ENCODE measurements at regions not wholly inside any gene's neighbourhood (a gene's known extent, or its start where the extent isn't known, plus 50 kb on each side); places are given as distances from the start of the nearest gene placed in this dataset.

GRCh38 chr4:134145369-134145768 is 56.2 kb downstream of the PABPC4L start:
- POLR2A ChIA-PET = no interaction called here
- H3F3A ChIP-seq (replicated peaks; ENCODE audit: insufficient read depth) = no peaks in the 10 kb centered on the region
- DNase-seq = no peak

GRCh38 chr4:134144337-134144736 is 57.3 kb downstream of the PABPC4L start:
- no peaks in the 10 kb centered on the region for H3F3A ChIP-seq (replicated peaks; ENCODE audit: insufficient read depth)
- WGBS (ENCODE audit: low lambda C conversion rate) = 3% methylated on average over 2 of the region's 2 CpGs
- H3K27ac ChIP-seq (ENCODE audit: low read depth in 2 of 2, low read length in 1 of 2) = no peak overlapping the region
- H3K4me1 ChIP-seq (ENCODE audit: control insufficient read depth in 1 of 2, insufficient read depth in 2 of 2, low read depth in 1 of 2, low read length in 1 of 2) = no peaks in the 10 kb centered on the region
- POLR2A ChIA-PET = no interaction called here
- no peaks in the 10 kb centered on the region for H3K36me3 ChIP-seq (replicated peaks in 1 of 2; ENCODE audit: control insufficient read depth in 1 of 2, insufficient read depth in 2 of 2, low read length in 1 of 2)
- CTCF ChIA-PET = no interaction called here
- no peak overlapping the region for H3K4me2 ChIP-seq
- no peak for DNase-seq
- H3K79me2 ChIP-seq (ENCODE audit: insufficient read depth) = no peaks in the 10 kb centered on the region
- H3K4me3 ChIP-seq (ENCODE audit: low read depth in 2 of 2, low read length in 1 of 2) = no peak overlapping the region
- TF ChIP-seq, protein P1, sequence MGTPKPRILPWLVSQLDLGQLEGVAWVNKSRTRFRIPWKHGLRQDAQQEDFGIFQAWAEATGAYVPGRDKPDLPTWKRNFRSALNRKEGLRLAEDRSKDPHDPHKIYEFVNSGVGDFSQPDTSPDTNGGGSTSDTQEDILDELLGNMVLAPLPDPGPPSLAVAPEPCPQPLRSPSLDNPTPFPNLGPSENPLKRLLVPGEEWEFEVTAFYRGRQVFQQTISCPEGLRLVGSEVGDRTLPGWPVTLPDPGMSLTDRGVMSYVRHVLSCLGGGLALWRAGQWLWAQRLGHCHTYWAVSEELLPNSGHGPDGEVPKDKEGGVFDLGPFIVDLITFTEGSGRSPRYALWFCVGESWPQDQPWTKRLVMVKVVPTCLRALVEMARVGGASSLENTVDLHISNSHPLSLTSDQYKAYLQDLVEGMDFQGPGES (IDR thresholded peaks at IDR 0.05; ENCODE audit: low read depth, low read length) = no peak
- TF ChIP-seq POLR2AphosphoS5 (IDR thresholded peaks at IDR 0.05; ENCODE audit: low read depth, low read length) = no peak
- no peak for TF ChIP-seq RXRA (IDR thresholded peaks at IDR 0.05; ENCODE audit: borderline replicate concordance, low read depth)
- no peak for TF ChIP-seq YY1 (IDR thresholded peaks at IDR 0.05; ENCODE audit: low read depth)
- no peak for TF ChIP-seq NRF1 (IDR thresholded peaks at IDR 0.05; ENCODE audit: low read depth, low read length)
- TF ChIP-seq, protein P2, sequence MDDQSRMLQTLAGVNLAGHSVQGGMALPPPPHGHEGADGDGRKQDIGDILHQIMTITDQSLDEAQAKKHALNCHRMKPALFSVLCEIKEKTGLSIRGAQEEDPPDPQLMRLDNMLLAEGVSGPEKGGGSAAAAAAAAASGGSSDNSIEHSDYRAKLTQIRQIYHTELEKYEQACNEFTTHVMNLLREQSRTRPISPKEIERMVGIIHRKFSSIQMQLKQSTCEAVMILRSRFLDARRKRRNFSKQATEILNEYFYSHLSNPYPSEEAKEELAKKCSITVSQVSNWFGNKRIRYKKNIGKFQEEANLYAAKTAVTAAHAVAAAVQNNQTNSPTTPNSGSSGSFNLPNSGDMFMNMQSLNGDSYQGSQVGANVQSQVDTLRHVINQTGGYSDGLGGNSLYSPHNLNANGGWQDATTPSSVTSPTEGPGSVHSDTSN (IDR thresholded peaks at IDR 0.05) = no peak
- TF ChIP-seq GABPA (IDR thresholded peaks at IDR 0.05; ENCODE audit: low read depth) = no peak
- no peak for TF ChIP-seq EZH2phosphoT487 (IDR thresholded peaks at IDR 0.05; ENCODE audit: borderline replicate concordance, low read depth)
- no peak for TF ChIP-seq ELF1 (IDR thresholded peaks at IDR 0.05)
- TF ChIP-seq GATA2 (CRISPR knock-in tag; IDR thresholded peaks at IDR 0.05) = no peak
- TF ChIP-seq TCF12 (IDR thresholded peaks at IDR 0.05) = no peak
- no peak for TF ChIP-seq MEF2A (IDR thresholded peaks at IDR 0.05; ENCODE audit: borderline replicate concordance, low read depth)
- TF ChIP-seq EP300 (IDR thresholded peaks at IDR 0.05; ENCODE audit: borderline replicate concordance in 1 of 2, low read depth in 1 of 2, low read length in 1 of 2) = no peak
- TF ChIP-seq FOXJ3 (CRISPR knock-in tag; IDR thresholded peaks at IDR 0.05) = no peak
- no peak for TF ChIP-seq NFIC (IDR thresholded peaks at IDR 0.05; ENCODE audit: borderline replicate concordance)
- TF ChIP-seq MAX (IDR thresholded peaks at IDR 0.05; ENCODE audit: low read depth) = no peak
- TF ChIP-seq JUND (IDR thresholded peaks at IDR 0.05) = no peak
- TF ChIP-seq USF1 (IDR thresholded peaks at IDR 0.05; ENCODE audit: borderline replicate concordance, low read depth) = no peak
- H3K9ac ChIP-seq = no peak overlapping the region
- H3K9me2 ChIP-seq = no peaks in the 10 kb centered on the region
- H4K20me1 ChIP-seq (ENCODE audit: insufficient read depth) = no peaks in the 10 kb centered on the region
- H2AFZ ChIP-seq (ENCODE audit: low read depth) = no peak overlapping the region
- no peaks in the 10 kb centered on the region for H3K27me3 ChIP-seq (ENCODE audit: insufficient read depth)
- no peaks in the 10 kb centered on the region for H3K9me3 ChIP-seq

More at GRCh38 chr4:134145369-134145768, 56.2 kb downstream of the PABPC4L start:
- Histone ChIP-seq H3K4me2 (no peak overlapping the region), H3K79me2 (ENCODE audit: insufficient read depth) (no peaks in the 10 kb centered on the region), H3K4me1 (ENCODE audit: control insufficient read depth in 1 of 2, insufficient read depth in 2 of 2, low read depth in 1 of 2, low read length in 1 of 2) (no peaks in the 10 kb centered on the region), H4K20me1 (ENCODE audit: insufficient read depth) (no peaks in the 10 kb centered on the region), H3K9me2 (no peaks in the 10 kb centered on the region), H3K4me3 (ENCODE audit: low read depth in 2 of 2, low read length in 1 of 2) (no peak overlapping the region), H3K27me3 (ENCODE audit: insufficient read depth) (no peaks in the 10 kb centered on the region), H3K27ac (ENCODE audit: low read depth in 2 of 2, low read length in 1 of 2) (no peak overlapping the region), H3K9me3 (no peaks in the 10 kb centered on the region), H2AFZ (ENCODE audit: low read depth) (no peak overlapping the region), H3K36me3 (replicated peaks in 1 of 2; ENCODE audit: control insufficient read depth in 1 of 2, insufficient read depth in 2 of 2, low read length in 1 of 2) (no peaks in the 10 kb centered on the region), H3K9ac (no peak overlapping the region)
- TF ChIP-seq FOSL2 (IDR thresholded peaks at IDR 0.05; ENCODE audit: borderline replicate concordance, low read depth) (no peak), SIN3A (IDR thresholded peaks at IDR 0.05; ENCODE audit: borderline replicate concordance, low read depth, low read length) (no peak), YY1 (IDR thresholded peaks at IDR 0.05; ENCODE audit: low read depth) (no peak), MAX (IDR thresholded peaks at IDR 0.05; ENCODE audit: low read depth) (no peak)
- 0% methylated on average over 2 of the region's 2 CpGs for WGBS (ENCODE audit: low lambda C conversion rate)
- CTCF ChIA-PET = no interaction called here
